Central memory CD4-positive, alpha-beta T cell (primary cell): ENCODE measurements at regions not wholly inside any gene's neighbourhood (a gene's known extent, or its start where the extent isn't known, plus 50 kb on each side); places are given as distances from the start of the nearest gene placed in this dataset.

ENCODE experiments used
- DNase-seq: peaks from one replicate; pipeline ENCODE4 v3.0.0; 2022

DNA sequence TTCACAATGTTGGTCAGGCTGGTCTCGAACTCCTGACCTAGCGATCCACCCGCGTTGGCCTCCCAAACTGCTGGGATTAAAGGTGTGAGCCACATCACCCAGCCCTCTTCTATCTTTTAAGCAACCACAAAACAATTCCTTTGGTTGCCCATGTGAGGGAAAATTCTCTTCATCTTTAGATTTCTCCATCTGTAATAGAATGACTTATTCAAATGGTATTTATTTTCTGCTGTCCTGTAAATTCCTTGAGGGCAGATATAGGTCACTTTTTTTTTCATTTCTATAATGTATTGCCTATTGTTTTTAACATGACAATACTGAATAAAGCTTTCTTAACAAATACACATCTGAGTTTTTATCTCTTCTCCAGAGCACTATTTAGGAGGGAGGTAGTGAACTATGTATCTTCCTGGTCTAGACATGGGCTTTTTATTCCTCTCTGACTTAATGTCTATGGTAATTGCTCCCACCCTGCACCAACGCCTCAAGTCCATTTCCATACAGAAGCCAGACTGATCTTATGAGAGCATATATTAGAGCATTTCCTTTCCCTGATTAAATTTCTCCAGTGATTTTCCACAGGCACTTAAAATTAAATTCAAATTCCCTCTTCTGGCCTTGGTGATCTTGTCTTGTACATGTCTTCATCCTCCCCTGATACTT lies 595.6 kb downstream of the CAAP1 start:
- no peak for DNase-seq

DNA sequence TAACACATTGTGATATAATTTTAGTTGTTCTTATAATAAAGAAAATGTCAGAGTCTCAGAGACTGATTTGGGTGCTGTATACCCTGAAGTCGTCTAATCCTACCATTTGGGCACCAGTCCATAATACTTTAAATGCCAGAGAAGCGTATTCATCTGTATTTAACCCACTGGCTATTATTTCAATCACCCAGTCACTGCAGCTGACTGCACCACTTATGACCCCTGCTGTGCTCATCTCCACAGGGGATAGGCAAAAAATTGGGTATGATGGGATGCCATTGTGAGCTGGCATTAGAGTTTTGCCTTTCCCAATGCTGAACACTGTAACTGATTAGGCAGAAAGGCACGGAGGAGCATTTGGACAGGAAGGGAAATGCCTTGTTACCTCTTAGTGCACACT lies 599.7 kb downstream of the CAAP1 start:
- DNase-seq: no peak

DNA sequence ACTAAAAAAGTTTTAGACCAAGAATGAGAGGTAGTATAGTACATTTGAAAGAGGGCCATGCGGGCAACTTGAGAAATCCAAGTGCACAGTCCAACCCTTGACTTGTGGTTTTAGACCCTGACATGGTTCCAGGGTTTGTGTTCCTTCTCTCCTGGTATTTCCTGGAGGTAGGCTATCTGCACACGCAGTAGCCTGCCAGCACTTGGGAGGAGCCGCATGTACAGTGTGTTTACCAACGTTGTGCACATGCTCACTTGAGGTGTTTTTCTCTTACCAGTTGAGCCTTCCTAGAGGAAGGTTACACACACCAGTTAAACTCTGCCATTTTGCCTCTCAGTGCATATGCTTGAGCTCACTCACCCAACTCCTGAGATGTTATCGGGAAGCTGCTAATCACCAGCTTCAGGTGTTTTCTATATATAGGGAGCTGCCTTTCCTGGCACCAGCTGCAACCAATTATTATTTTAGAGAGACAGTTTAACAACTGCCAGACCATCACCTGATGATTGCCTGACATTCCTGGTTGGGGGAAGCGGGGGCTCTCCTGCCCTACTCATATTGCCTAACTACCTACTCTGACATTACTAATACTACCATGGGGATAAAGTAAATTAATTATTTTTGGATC lies 593.4 kb upstream of the TUSC1 start:
- DNase-seq: no peak

DNA sequence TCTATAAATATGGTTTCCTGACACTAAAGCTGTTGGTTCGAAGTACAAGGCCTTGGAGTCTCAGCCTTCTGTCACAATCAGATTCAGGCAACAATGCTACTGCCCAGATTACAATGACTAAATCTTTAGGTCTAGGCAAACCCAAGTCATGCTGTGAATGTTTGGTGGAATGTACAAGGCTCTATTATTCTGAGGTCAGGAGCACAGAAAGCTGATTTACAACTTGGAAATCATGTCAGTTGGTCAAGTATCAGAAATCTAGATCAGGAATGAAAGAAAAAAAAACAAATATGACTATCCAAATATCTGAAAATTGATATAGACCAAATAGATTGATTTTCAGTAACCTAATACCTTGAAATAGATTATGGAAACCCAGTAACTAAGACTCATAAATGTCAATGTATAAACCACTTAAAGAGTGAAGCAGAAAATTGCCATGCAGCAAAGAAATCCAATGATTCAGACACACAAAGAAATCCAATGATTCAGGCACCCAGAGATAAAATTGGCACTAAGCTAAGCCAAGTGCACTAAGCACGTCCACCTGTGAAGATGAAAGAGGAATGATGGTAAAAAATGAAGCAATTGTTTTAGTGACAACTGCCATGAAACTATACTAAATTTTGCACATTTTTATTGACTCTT lies 588.0 kb upstream of the TUSC1 start:
- no peak for DNase-seq

DNA sequence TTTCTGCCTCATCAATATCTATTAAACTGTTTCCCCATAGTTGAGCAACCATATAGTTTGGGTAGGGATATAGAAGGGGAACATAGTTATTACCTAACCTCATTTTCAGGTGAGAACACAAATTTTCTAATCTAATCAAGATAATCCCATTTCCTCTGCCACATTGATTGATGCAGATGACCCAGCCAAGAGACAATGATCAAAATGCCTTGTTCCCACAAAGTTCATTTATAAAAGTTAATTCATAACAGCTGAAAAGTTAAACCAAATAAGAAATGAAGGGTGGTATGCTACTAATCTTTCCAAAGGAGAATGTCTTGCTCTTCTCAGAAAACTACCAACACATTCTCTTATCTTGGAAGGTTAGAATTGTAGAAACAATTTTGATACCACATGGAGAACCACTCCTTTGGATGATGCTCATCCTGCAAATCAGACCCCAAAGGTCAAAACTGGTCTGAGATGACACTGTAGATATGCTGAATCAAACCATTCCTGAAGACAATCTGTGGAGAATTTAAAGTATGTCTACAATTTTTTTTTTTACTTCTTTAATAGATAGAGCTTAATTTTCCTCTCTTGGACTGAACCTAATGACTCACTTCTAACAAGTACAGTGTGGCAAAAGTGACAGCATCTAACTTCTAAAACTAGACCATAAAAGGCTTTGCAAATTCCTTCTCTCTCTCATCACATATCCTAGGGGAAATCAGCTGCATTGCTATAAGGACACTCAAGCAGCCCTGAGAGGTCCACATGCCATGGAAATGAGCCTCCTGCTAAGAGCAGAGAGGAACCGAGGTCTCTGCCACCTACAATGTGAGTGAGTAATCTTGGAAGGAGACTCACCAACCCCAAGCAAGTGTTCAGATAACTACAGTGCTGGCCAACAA lies 586.7 kb upstream of the TUSC1 start:
- no peak for DNase-seq

DNA sequence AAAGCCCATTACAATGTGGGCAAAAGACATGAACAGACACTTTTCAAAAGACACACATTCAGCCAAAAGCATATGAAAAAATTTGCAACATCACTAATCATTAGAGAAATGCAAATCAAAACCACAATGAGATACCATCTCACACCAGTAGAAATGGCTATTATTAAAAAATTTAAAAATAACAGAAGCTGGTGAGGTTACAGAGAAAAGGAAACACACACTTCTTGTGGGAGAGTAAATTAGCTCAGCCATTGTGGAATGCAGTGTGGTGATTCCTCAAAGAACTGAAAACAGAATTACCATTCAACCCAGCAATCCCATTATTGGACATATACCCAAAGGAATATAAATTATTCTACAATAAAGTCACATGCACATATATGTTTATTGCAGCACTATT lies 585.2 kb upstream of the TUSC1 start:
- DNase-seq: no peak

DNA sequence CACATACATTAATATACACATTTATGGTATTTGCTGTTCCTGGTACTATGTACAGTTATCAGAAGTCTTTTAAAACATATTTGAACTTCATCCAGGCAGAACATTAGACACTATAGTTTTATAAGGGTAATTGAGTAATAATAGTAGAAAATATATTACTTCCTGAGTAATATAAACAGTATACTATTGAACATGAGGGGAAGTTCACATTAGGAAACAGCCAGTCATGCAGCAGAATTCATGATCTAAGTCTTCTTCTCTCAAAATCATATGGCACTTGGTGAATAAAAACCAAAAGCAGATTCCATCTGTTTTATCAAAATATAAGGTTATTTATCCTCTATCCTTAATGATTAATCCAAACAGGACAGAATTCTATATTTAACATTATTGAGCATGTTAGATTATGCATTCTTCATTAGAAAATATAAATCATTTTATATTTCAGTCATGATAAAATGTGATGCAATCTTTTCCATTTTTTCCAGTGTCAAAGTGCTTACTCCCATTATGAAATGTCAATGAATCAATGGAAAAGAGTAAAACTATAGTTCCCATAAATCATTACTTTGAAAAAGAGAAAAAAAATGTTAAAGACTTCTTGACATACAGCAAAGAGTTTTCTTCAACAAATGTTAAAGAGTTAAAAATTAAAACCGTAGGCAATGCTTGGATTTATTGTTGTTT lies 584.3 kb upstream of the TUSC1 start:
- no peak for DNase-seq

DNA sequence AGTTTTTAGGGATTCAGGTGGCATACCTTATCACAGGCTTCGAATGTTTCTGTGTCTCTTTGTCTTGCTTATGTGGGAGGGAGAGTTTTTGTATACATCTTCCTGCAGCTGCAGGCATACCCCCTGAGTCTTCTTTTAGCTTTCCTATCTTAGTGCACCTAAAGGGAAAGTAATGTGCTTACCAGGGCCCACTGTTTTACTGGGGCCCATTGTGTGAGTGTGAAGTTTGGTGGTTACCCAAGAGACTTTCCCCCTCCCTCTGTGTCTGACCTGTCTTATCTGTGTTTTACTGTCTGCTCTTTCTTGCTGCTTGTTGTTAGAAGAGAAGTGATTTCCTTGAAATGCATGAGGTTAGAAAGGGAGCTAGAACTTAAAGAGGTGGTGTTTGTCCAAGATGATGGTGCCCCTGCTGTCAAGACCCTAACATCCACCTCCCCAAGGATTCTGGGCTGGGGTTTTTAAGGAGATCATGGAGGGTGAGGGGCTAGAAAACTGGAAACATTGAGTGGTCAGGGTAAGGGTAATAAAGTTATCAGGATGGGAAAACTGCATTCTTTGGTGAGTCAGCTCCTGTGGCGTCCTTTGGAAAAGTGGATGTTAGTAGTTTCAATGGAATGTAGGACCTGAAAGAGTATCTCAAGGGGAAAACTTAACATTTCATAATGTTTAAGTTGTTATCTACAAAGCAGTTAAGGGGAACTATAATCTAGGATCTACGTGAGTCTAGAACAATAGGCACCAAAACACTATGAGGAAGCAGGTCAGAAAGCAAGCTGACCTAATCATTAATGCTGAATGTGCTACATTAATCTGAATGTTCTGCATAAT lies 583.5 kb upstream of the TUSC1 start:
- DNase-seq: no peak

DNA sequence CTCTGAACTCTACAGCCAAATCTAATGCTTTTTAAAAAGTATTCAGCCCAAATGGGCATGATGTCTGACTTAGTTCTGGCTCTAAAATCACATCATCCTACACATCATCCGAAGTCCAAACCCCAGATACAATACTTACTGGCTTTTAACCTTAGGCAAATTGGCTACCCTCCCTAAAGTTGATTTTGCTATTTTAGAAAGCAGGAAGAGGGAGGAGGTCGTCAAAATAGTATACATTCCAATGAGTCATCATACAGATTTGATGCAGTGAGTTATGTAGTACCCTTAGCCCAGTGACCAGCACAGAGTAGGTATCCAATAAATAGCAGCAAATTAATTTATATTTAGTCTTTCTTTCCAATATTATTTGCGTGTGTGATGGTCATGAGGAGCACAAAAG lies 582.0 kb upstream of the TUSC1 start:
- DNase-seq: no peak

DNA sequence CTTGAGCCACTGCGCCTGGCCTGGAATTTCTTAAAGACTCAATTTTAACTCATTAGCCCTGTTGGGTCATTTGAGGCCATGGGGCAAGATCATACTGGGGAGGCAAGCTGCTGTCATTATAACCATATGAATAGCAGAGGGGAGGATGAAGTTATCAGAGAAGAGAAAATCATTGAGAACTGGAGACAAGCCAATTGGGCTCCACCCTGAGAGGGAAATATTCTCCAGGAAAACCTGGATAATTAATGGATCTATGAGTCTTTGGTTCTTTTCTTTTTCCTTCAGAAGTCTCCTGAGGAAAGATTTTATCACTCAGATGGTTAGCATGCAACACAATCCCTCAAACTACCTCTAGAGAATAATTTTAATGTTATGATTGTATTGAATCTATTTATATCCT lies 569.6 kb upstream of the TUSC1 start:
- DNase-seq: no peak

DNA sequence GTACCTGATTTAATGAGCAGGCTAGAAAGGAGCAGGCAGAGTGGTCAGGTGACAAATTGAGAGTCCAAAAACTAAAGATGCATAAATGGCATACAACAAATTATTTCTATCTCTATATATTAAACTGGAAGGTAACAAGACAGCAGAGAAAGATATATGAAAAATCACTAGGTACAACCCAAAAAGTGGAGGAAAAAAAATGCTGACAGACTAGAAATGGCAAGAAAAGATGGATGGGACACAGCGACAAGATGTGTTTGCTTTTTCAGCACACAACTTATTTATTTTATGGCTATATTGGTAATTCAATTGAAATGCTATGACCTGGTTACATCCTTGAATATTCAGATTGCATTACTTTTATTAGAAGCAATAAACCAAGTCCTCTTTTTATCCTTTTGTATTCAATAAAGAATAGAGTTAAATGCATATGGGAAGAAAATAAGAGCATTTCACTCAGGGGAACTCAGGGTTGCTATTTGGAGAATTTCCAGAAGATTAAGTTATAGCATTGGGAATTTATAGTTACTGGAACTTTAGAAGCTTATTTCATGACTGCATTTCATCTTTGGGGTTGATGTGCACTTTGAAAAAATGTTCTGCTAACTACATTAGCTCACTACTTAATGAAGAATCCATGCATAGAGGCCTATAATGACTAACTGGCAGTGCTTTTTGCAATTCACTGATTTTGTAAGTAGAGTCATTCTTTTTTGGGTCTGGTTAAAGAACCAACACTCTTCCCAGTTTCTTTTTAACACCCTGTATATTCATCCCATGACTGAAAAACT lies 566.6 kb upstream of the TUSC1 start:
- DNase-seq: no peak

DNA sequence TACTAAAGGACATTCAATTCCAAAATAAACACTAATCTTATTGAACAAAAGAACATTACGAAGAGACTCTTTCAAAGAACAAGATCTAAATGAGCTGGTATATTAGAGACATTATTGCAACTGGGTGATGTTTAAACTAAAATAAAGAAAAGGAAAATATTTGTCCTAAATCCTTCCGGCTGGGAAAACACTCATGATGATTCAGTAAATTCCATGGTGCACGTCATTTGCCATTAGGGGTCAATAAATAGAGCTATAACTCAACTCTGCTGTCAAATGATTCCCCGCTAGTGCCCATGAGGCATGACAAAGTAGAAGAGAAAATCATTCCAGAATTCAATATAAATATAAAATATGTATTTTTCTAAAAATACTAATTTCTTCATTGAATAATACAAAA lies 565.5 kb upstream of the TUSC1 start:
- no peak for DNase-seq

DNA sequence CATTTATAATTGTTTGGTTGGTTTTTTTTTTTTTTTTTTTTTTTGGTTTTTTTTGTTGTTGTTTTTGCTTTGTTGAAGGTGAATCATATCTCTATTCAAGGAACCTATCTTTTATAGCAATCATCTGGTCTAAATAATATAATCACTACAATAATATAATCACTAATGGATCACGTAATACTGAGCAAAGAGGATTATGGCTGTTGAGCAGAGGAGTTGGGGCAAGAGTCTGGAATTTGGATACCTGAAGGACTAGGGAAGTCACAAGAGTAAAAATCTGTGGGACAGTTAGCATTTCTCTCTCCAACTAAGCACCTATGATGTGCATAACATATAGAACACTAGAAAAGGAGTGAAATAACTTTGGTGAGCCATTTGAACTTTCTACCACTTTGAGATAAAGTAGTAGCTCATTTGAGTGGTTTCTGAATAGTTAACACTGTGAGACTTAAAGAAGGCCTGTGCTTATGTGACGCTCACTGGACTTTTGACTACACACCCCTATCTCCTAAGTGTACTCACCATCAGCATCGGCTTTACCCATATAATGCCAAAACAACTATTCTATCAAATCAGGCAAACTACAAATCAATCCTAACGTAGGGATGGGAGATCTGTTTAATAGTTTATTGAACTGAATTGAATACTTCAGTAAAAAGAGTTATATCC lies 564.9 kb upstream of the TUSC1 start:
- no peak for DNase-seq

DNA sequence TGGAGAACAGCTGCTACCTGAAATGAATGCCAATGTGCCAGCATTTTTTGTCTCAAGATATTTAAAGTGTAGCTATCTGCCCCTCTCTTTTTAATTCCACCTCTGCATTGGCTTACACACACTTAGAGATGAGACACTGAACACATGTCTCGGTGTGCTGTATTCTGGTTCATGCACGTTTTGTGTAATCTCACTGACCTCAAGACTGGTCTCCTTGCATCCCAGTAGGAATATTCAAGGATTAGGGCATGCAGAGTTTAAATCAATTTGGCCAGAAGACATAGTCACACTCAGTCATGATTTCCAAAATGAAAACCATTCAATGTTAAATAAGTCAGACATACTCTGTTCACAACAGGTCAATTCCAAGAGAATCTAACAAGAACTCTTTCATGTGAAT lies 561.8 kb upstream of the TUSC1 start:
- no peak for DNase-seq

DNA sequence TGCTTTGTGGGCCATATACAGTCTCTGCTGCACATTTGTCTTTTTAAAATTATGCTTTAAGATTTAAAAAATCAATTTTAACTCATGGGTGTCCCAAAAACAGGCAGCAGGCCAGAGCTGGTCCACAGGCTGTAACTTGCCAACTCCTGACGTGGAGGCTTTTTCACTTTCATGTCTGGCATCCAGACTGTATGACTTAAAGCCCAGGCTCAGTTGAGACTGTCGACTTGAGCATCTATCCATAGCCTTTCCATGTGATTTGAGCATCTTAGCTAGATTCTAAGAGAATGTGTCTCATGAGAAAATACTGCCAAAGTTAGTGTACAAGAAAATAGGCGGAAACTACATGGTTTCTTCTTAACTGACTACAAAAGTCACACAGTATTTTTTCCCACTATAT lies 559.0 kb upstream of the TUSC1 start:
- no peak for DNase-seq

DNA sequence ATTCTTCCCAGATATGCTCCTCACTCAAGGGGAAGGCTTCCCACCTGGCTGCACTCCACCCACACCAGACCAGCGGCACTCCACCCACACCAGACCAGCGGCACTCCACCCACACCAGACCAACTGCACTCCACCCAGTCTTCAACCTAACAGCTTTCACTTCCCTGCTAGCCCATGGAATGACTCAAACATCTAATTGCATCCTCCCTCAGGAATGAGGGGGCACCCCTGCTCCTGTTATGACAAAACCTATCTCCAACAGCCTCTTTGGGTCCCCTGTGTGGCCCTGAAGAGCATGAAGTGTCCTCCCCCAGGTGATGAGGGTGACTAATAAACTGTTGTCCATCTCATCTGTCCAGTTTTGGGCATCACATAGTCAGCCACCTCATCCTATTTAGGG lies 556.6 kb upstream of the TUSC1 start:
- no peak for DNase-seq

DNA sequence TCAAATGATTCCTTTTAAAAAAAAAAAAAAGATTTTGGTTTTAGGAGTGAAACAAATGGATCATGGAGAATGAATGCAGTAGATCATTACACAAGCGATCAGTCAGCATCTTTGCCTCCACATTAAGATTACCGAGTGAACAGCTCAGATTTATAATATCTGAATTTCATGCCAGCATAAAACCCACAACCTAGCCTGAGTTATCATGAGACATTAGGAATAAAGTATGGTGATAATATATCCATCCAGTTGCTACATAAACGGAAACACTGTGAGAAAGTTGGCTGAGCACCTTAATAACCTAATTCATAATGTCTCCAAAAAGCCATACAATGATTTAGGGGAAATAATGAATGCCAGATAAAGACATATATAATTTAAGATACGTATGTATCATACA lies 553.1 kb upstream of the TUSC1 start:
- no peak for DNase-seq

DNA sequence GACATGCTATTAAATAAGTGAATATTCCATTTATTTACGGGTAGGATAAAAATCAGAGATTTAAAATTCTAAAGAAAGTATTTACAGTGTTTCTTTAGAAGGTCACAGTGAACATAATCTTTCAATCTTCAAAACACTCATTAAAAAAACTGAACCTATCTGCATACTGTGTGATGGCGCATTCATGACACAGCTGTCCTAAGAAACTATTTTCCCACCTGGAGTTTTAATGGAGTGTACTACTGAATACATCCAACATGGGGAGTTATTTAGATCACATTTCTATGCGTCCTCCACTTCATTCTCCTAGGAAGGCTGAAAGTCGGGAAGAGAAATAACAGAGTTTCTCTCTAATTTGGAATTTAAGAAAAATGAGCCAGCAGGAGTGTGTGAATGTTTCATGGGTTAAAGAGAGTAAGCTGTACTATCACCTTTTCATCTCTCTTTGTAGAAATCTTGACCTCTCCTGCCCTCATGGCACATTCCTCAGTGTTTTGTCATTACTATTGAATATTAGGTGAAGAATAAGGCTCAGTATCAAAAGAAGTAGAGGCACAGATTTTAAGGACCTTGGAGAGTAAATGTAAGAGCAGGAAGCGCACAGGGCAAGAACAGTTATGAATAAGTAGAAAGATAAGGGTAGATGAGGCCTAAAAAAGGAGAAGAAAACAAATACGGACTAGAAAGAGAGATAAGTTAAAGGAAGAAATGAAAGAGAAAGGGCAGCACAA lies 551.2 kb upstream of the TUSC1 start:
- DNase-seq: no peak

DNA sequence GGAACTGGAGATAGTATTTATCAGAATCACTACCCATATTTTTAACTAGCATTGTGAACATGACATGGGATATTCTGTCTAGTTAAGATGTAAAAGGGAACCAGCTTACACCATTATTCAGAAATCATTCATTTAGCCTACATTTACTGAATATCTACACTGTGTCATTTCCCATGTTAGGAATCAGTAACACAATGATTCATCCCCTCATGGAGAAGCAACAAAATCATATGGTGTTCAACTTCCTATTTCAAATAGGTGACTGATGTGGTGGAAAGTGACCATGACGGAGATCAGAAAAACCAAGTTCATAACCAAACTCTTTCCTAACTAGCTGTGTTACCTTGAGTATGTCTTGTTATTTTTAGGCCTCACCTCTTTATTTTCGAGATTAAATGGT lies 550.0 kb upstream of the TUSC1 start:
- DNase-seq: no peak

DNA sequence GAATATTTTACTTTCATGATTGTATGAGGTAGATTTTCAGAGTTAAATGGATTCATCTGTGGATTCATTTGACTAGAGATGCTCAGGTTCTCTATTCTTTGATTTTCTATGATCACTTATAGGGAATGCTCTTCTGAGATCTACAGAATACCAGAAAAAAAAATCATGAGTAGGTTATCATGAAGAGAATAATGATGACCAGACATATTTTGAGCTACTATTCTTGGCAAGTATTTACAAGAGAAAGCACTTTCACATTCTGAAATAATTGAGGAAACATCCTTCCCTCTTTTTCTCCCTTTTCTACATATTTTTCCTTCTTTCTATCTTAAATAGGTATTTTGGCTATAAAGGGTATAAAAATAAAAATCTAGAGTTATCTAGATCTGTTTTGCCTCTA lies 543.0 kb upstream of the TUSC1 start:
- DNase-seq: no peak
